Sigmoid colon (tissue), 3 donors: ENCODE measurements at regions not wholly inside any gene's neighbourhood (a gene's known extent, or its start where the extent isn't known, plus 50 kb on each side); places are given as distances from the start of the nearest gene placed in this dataset.

Experiments used
- CTCF ChIP-seq, 4 experiments: fragments of 450-650 bp in 3 of 4; fragments of 200-600 bp in 1 of 4; IDR thresholded peaks; one replicate each; pipeline ENCODE4 v1.5.1; 2016 to 2019; ENCODE audit warnings: antibody characterized with exemption in 4 of 4, mild to moderate bottlenecking in 3 of 4, moderate library complexity in 2 of 4
- POLR2A ChIP-seq, 2 donors: fragments of 450-650 bp; IDR thresholded peaks; one replicate each; pipeline ENCODE4 v1.6.1; 2016; ENCODE audit warnings: antibody characterized with exemption in 2 of 2, mild to moderate bottlenecking in 2 of 2, moderate library complexity in 2 of 2

- TF ChIP-seq CTCF (IDR thresholded peaks at IDR 0.05) (no peak), POLR2A (IDR thresholded peaks at IDR 0.05) (no peak)
Observed at GRCh38 chr15:38054488-38054887, 120.0 kb downstream of the TMCO5A start.
